ENCODE measurements at regions not wholly inside any gene's neighbourhood (a gene's known extent, or its start where the extent isn't known, plus 50 kb on each side); places are given as distances from the start of the nearest gene placed in this dataset.

DNA sequence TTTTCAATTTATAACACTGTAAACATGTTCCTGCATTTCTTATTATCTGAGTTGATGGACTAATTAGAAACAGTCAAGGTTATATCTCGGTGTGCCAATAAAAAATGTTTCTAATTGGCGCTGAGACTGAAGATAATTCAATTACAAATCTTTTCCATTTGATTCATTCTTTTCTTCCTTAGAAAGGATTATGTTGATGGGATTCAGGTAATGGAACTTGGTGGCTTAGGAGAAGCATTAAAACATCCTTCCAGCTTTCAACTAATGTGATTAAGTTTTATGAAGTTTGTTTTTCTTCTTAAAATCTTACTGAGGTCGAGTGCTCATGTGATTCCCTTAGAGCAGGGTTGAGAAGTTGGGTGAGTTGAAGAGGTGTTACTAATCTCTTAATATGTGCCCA, 1015.3 kb downstream of the NR2F1-AS1 start:
- TF ChIP-seq, protein P1, sequence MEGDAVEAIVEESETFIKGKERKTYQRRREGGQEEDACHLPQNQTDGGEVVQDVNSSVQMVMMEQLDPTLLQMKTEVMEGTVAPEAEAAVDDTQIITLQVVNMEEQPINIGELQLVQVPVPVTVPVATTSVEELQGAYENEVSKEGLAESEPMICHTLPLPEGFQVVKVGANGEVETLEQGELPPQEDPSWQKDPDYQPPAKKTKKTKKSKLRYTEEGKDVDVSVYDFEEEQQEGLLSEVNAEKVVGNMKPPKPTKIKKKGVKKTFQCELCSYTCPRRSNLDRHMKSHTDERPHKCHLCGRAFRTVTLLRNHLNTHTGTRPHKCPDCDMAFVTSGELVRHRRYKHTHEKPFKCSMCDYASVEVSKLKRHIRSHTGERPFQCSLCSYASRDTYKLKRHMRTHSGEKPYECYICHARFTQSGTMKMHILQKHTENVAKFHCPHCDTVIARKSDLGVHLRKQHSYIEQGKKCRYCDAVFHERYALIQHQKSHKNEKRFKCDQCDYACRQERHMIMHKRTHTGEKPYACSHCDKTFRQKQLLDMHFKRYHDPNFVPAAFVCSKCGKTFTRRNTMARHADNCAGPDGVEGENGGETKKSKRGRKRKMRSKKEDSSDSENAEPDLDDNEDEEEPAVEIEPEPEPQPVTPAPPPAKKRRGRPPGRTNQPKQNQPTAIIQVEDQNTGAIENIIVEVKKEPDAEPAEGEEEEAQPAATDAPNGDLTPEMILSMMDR (conservative IDR thresholded peaks at IDR 0.05; ENCODE audit: low read length): no peak
- no peak for TF ChIP-seq EZH2phosphoT487 (IDR thresholded peaks at IDR 0.05; ENCODE audit: borderline replicate concordance, low read depth, low read length)

Data from OCI-LY7 (cell line).